ENCODE measurements at regions not wholly inside any gene's neighbourhood (a gene's known extent, or its start where the extent isn't known, plus 50 kb on each side); places are given as distances from the start of the nearest gene placed in this dataset.
"Not testable (repeated sequence)": the region's sequence is repeated elsewhere in the genome, so short reads cannot be mapped to it uniquely, and the experiment has no call there.

GRCh38 chr17:18568108-18568995 lies 75.8 kb downstream of the TBC1D28 start:
- not testable (repeated sequence) for TF ChIP-seq CTCF, POLR2A, POLR2AphosphoS5 (IDR thresholded peaks at IDR 0.05)

All from sigmoid colon (tissue), 4 donors.